Pancreas (tissue), 10 donors: ENCODE measurements at regions not wholly inside any gene's neighbourhood (a gene's known extent, or its start where the extent isn't known, plus 50 kb on each side); places are given as distances from the start of the nearest gene placed in this dataset.

Source experiments
- ATAC-seq, 4 donors: fragments of 200-7000 bp; cut with Tn5 transposase; one replicate each; pipeline versions ENCODE4 v1.8.0 to v1.9.1; 2020; ENCODE audit warnings: mild to moderate bottlenecking in 4 of 4, moderate library complexity in 4 of 4
- DNase-seq, 6 donors: peaks; one replicate each; pipeline ENCODE4 v3.0.0-alpha.2; 2020
- FAIRE-seq: peaks from 2 replicates; lab custom pipeline; 2012; peaks lifted over from hg19 to GRCh38; lab: Jason Lieb, UNC
- H3K27ac ChIP-seq, 4 donors: fragments of 200-600 bp; sonication (generic); 1 replicate in 3 of 4; 2 replicates in 1 of 4; pipeline versions ENCODE4 v1.5.0 to v1.8.0; 2020
- H3K27me3 ChIP-seq, 4 donors: fragments of 200-600 bp; one replicate each; pipeline ENCODE4 v1.8.0; 2021
- H3K36me3 ChIP-seq, 3 donors: fragments of 200-600 bp; sonication (generic) in 1 of 3; one replicate each; pipeline versions ENCODE4 v1.5.0 to v1.8.0; 2020 to 2021
- H3K4me1 ChIP-seq, 3 donors: fragments of 200-600 bp; one replicate each; pipeline ENCODE4 v1.8.0; 2021
- H3K4me3 ChIP-seq, 4 donors: fragments of 200-600 bp; sonication (generic) in 2 of 4; one replicate each; pipeline versions ENCODE4 v1.5.0 to v1.8.0; 2020 to 2021
- H3K9me3 ChIP-seq, 4 donors: fragments of 200-600 bp; one replicate each; pipeline ENCODE4 v1.8.0; 2021
- WGBS, 2 donors: extraction: QIAGEN DNeasy Blood & Tissue Kit; methylation state at CpG; one replicate each; pipeline ENCODE4 v1.1.7; 2013; 5-methylcytosine and 5-hydroxymethylcytosine counted together
- intact Hi-C, 3 donors: fragments of 100-400 bp; cut with DNase I; formaldehyde crosslinking; loops; one replicate each; pipeline versions ENCODE4 v1.11.1 to v1.14.2; 2022
- TF ChIP-seq, protein P1 (sequence below), 4 donors: fragments of 200-600 bp; sonication (generic) in 3 of 4; IDR thresholded peaks; one replicate each; pipeline versions ENCODE4 v1.5.0 to v1.8.0; 2021; ENCODE audit warnings: antibody characterized with exemption in 4 of 4
- donor health status: healthy with polysubstance abuse.
- donor health status: DM: no; HTN: no; CAD: no; lungs with moderate emphysema.
- donor health status: DM: no; HTN: no; CAD: no.
- donor health status: control.
- donor health status: control.
- donor health status: Bipolar disorder and iron deficiency.
- donor health status: DM: yes; HTN: yes; CAD: no.
- donor health status: DM: no; HTN: no; CAD: no.
- donor health status: DM: no; HTN: no; CAD: no.
- donor health status: DM: yes; HTN: yes; CAD: no.

DNA sequence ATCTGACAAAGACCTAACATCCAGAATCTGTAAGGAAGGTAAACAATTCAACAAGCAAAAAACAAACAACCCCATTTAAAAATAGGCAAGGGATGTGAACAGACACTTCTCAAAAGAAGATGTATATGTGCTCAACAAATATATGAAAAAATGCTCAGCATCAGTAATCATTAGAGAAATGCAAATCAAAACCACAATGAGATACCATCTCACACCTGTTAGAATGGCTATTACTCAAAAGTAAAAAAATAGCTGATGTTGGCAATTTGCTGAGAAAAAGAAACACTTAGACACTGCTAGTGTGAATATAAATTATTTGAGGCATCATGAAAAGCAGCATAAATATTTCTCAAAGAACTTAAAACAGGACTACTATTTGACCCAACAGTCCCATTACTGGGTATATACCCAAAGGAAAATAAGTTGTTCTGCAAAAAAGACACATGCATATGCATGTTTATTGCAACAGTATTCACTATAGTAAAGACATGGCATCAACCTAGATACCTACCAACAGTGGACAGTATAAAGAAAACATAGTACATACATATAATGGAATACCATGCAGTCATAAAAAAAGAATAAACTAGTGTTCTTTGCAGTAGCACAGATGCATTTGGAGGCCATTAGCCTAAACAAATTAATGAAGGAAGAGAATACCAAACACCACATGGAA, 980.1 kb downstream of the KCNMA1 start:
- ATAC-seq (no peak), FAIRE-seq (no peak), DNase-seq (no peak)
- TF ChIP-seq, protein P1, sequence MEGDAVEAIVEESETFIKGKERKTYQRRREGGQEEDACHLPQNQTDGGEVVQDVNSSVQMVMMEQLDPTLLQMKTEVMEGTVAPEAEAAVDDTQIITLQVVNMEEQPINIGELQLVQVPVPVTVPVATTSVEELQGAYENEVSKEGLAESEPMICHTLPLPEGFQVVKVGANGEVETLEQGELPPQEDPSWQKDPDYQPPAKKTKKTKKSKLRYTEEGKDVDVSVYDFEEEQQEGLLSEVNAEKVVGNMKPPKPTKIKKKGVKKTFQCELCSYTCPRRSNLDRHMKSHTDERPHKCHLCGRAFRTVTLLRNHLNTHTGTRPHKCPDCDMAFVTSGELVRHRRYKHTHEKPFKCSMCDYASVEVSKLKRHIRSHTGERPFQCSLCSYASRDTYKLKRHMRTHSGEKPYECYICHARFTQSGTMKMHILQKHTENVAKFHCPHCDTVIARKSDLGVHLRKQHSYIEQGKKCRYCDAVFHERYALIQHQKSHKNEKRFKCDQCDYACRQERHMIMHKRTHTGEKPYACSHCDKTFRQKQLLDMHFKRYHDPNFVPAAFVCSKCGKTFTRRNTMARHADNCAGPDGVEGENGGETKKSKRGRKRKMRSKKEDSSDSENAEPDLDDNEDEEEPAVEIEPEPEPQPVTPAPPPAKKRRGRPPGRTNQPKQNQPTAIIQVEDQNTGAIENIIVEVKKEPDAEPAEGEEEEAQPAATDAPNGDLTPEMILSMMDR (IDR thresholded peaks at IDR 0.05), result no peak
- Histone ChIP-seq H3K27me3 (no peaks in the 10 kb centered on the region), H3K27ac (no peak overlapping the region), H3K9me3 (no peaks in the 10 kb centered on the region), H3K4me1 (no peaks in the 10 kb centered on the region), H3K4me3 (no peak overlapping the region), H3K36me3 (no peaks in the 10 kb centered on the region)
- intact Hi-C loops, result no loop called here

GRCh38 chr10:76651154-76651553, 986.5 kb downstream of the KCNMA1 start:
- TF ChIP-seq, protein P1 (IDR thresholded peaks at IDR 0.05), result no peak
- 73 to 85% methylated on average over 4 of the region's 4 CpGs for WGBS, 2 donors
- FAIRE-seq, result no peak
- no peaks in the 10 kb centered on the region for H3K4me1 ChIP-seq
- no peaks in the 10 kb centered on the region for H3K27me3 ChIP-seq
- H3K36me3 ChIP-seq, result no peaks in the 10 kb centered on the region
- no peak for ATAC-seq
- H3K9me3 ChIP-seq, result no peaks in the 10 kb centered on the region
- DNase-seq, result no peak
- no peak overlapping the region for H3K4me3 ChIP-seq
- intact Hi-C loops, result no loop called here
- no peak overlapping the region for H3K27ac ChIP-seq

DNA sequence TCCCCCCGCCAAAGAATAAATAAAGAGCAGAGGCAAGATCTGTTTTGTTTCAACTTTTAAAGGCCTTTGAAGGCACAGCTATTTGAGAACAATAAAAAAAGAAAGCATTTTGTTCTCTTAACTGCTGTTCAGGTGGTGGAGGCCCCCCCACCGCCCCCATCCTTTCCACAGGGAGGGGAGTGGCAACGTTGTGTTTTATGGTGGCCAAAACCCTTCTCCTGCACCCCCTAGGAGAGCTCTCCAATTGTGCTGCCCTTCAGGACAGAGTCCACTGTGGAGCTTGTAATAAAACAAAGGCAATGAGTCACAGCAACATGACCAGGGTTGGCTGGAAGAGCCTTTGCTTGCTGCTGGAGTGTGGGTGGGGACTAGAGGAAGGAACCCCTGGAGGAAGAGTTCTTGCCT, 987.9 kb downstream of the KCNMA1 start:
- peak in 3 of 4 donors; percentile 68 to 89 (median 77) for ATAC-seq
- TF ChIP-seq, protein P1 (IDR thresholded peaks at IDR 0.05), result no peak

GRCh38 chr10:76649254-76649653, 988.4 kb downstream of the KCNMA1 start:
- Histone ChIP-seq H3K9me3 (no peaks in the 10 kb centered on the region), H3K27ac (no peak overlapping the region), H3K27me3 (no peaks in the 10 kb centered on the region), H3K4me3 (no peak overlapping the region), H3K4me1 (no peaks in the 10 kb centered on the region), H3K36me3 (no peaks in the 10 kb centered on the region)
- peak in 2 of 4 donors; percentile 18 to 19 for ATAC-seq
- DNase-seq, result no peak
- TF ChIP-seq, protein P1 (IDR thresholded peaks at IDR 0.05), result no peak
- intact Hi-C loops, result no loop called here
- 73 to 76% methylated on average over 3 of the region's 3 CpGs for WGBS, 2 donors
- FAIRE-seq, result no peak

More for the DNA sequence above, 987.9 kb downstream of the KCNMA1 start:
- Histone ChIP-seq H3K4me3 (no peak overlapping the region), H3K27ac (no peak overlapping the region), H3K27me3 (no peaks in the 10 kb centered on the region), H3K36me3 (no peaks in the 10 kb centered on the region), H3K4me1 (no peaks in the 10 kb centered on the region), H3K9me3 (no peaks in the 10 kb centered on the region)
- FAIRE-seq, result peak; percentile 43
- intact Hi-C loops, result no loop called here
- DNase-seq, result peak in 1 of 6 donors; percentile 32
- 44 to 46% methylated on average over 3 of the region's 3 CpGs for WGBS, 2 donors

- Histone ChIP-seq H3K4me1 (no peaks in the 10 kb centered on the region), H3K4me3 (no peak overlapping the region), H3K9me3 (no peaks in the 10 kb centered on the region), H3K27ac (no peak overlapping the region), H3K36me3 (no peaks in the 10 kb centered on the region), H3K27me3 (no peaks in the 10 kb centered on the region)
- intact Hi-C loops, result no loop called here
- TF ChIP-seq, protein P1 (IDR thresholded peaks at IDR 0.05), result no peak
- WGBS, 2 donors, result 94 to 97% methylated on average over 2 of the region's 2 CpGs
- no peak for ATAC-seq
- DNase-seq, result no peak
- no peak for FAIRE-seq
Measured at GRCh38 chr10:76647301-76647700, 990.3 kb downstream of the KCNMA1 start.
